GM12878 (cell line): ENCODE measurements at regions not wholly inside any gene's neighbourhood (a gene's known extent, or its start where the extent isn't known, plus 50 kb on each side); places are given as distances from the start of the nearest gene placed in this dataset.

Experiments
- ATAC-seq: fragments of 200-7000 bp; cut with Tn5 transposase; 3 replicates; pipeline ENCODE4 v1.9.1; 2020; ENCODE audit warnings: mild to moderate bottlenecking, moderate library complexity
- BruUV-seq: library from RNA; stranded (reverse); fragments of 400-500 nt; replicated peaks from 2 replicates; lab custom pipeline; 2021; lab: Mats Ljungman, UMichigan
- CTCF ChIA-PET: fragments of 300-600 bp; sonication (Branson Sonifier 250); formaldehyde crosslinking; extraction: SDS; loops from one replicate; lab custom pipeline; 2021; ENCODE audit warnings: inconsistent platforms; lab: Yijun Ruan, JAX
- POLR2A ChIA-PET: fragments of 350-600 bp; formaldehyde crosslinking; extraction: SDS; loops from one replicate; lab custom pipeline; 2021; ENCODE audit warnings: inconsistent platforms; lab: Charles Lee
- RAD21 ChIA-PET: fragments of 300-600 bp; sonication (Branson Sonifier 250); formaldehyde crosslinking; loops from one replicate; lab custom pipeline; 2023; ENCODE audit warnings: antibody characterized with exemption; ENCODE audit not compliant: unreplicated experiment; lab: Charles Lee
- SMC1A ChIA-PET: fragments of 300-600 bp; sonication (Branson Sonifier 250); formaldehyde crosslinking; loops from one replicate; lab custom pipeline; 2023; ENCODE audit not compliant: unreplicated experiment, uncharacterized antibody; lab: Charles Lee
- DNase-seq: peaks from one replicate; pipeline ENCODE4 v3.0.0-alpha.2; 2011; ENCODE audit warnings: low read depth, low spot score
- FAIRE-seq: peaks from 3 replicates; lab custom pipeline; 2011; peaks lifted over from hg19 to GRCh38; lab: Jason Lieb, UNC
- H2AFZ ChIP-seq: 2 replicates; pipeline ENCODE4 v1.6.0; 2011; ENCODE audit warnings: low read depth, low read length, control low read depth; ENCODE audit not compliant: control insufficient read depth
- H3K27ac ChIP-seq: 2 replicates; pipeline ENCODE4 v1.5.1; 2011; ENCODE audit warnings: control low read depth; ENCODE audit not compliant: control insufficient read depth, insufficient read depth
- H3K27me3 ChIP-seq, 2 experiments: replicated peaks in 1 of 2; 2 replicates each; pipeline versions ENCODE4 v1.6.0 to v1.6.1; 2011; ENCODE audit warnings: low read length in 1 of 2; ENCODE audit not compliant: control insufficient read depth in 2 of 2, insufficient read depth in 2 of 2
- H3K36me3 ChIP-seq, 2 experiments: 2 replicates each; pipeline ENCODE4 v1.5.1; 2011; ENCODE audit warnings: low read length in 1 of 2; ENCODE audit not compliant: control insufficient read depth in 2 of 2, insufficient read depth in 2 of 2
- H3K4me1 ChIP-seq: 2 replicates; pipeline ENCODE4 v1.6.1; 2011; ENCODE audit warnings: mild to moderate bottlenecking, low read length, moderate library complexity, mixed read lengths; ENCODE audit not compliant: control insufficient read depth, insufficient read depth
- H3K4me2 ChIP-seq: 2 replicates; pipeline ENCODE4 v1.6.0; 2011; ENCODE audit warnings: control low read depth; ENCODE audit not compliant: control insufficient read depth, insufficient read depth
- H3K4me3 ChIP-seq: fragments of 200-600 bp; sonication (generic); 2 replicates; pipeline ENCODE4 v1.5.1; 2016
- H3K79me2 ChIP-seq: 2 replicates; pipeline ENCODE4 v1.6.0; 2011; ENCODE audit warnings: low read length; ENCODE audit not compliant: control insufficient read depth, insufficient read depth
- H3K9ac ChIP-seq: 2 replicates; pipeline ENCODE4 v1.8.0; 2011; ENCODE audit warnings: low read length, control low read depth, mixed read lengths; ENCODE audit not compliant: control insufficient read depth, insufficient read depth
- H3K9me3 ChIP-seq: replicated peaks from 3 replicates; pipeline ENCODE4 v1.5.1; 2011; ENCODE audit warnings: mild to moderate bottlenecking, low read length; ENCODE audit not compliant: control insufficient read depth, insufficient read depth
- H4K20me1 ChIP-seq: 2 replicates; pipeline ENCODE4 v1.6.0; 2011; ENCODE audit not compliant: control insufficient read depth, insufficient read depth
- ATF7 ChIP-seq: fragments of 450-650 bp; IDR thresholded peaks from 2 replicates; pipeline ENCODE4 v1.6.1; 2016; ENCODE audit warnings: low read depth, mild to moderate bottlenecking
- CHD2 ChIP-seq: IDR thresholded peaks from 2 replicates; pipeline ENCODE4 v1.6.1; 2011; ENCODE audit warnings: low read depth, low read length, improper control_type of control experiment, borderline replicate concordance
- FOXM1 ChIP-seq: IDR thresholded peaks from 2 replicates; pipeline ENCODE4 v1.6.1; 2012; ENCODE audit warnings: low read depth, mild to moderate bottlenecking, inconsistent platforms, low read length, moderate library complexity
- NBN ChIP-seq: fragments of 450-650 bp; IDR thresholded peaks from 2 replicates; pipeline ENCODE4 v1.6.1; 2016
- NR2C1 ChIP-seq: fragments of 450-650 bp; IDR thresholded peaks from 2 replicates; pipeline ENCODE4 v1.6.1; 2017; ENCODE audit warnings: antibody characterized with exemption, mild to moderate bottlenecking, moderate library complexity
- NRF1 ChIP-seq: conservative IDR thresholded peaks from 2 replicates; pipeline ENCODE4 v1.6.1; 2011; ENCODE audit warnings: mild to moderate bottlenecking, low read depth, low read length, improper control_type of control experiment
- RAD21 ChIP-seq: IDR thresholded peaks from 2 replicates; pipeline ENCODE4 v1.6.1; 2011; ENCODE audit warnings: mild to moderate bottlenecking, low read depth, low read length, moderate library complexity; ENCODE audit not compliant: insufficient read depth
- RBBP5 ChIP-seq: fragments of 200-600 bp; sonication (generic); conservative IDR thresholded peaks from 2 replicates; pipeline ENCODE4 v1.6.1; 2016
- RFX5 ChIP-seq: IDR thresholded peaks from 2 replicates; pipeline ENCODE4 v1.6.1; 2011; ENCODE audit warnings: low read depth, low read length, improper control_type of control experiment
- RUNX3 ChIP-seq: IDR thresholded peaks from 2 replicates; pipeline ENCODE4 v1.6.1; 2012; ENCODE audit warnings: low read length, inconsistent platforms
- SMAD1 ChIP-seq: fragments of 450-650 bp; IDR thresholded peaks from 2 replicates; pipeline ENCODE4 v1.6.1; 2018; ENCODE audit warnings: mild to moderate bottlenecking, low read depth; ENCODE audit not compliant: partially characterized antibody
- SREBF2 ChIP-seq: IDR thresholded peaks from 2 replicates; pipeline ENCODE4 v1.6.1; 2012; ENCODE audit warnings: mild to moderate bottlenecking, low read length
- STAT1 ChIP-seq: fragments of 450-650 bp; conservative IDR thresholded peaks from 2 replicates; pipeline ENCODE4 v1.6.1; 2014; ENCODE audit warnings: antibody characterized with exemption, mild to moderate bottlenecking
- TARDBP ChIP-seq: IDR thresholded peaks from 2 replicates; pipeline ENCODE4 v1.6.1; 2016; ENCODE audit warnings: borderline replicate concordance
- TBL1XR1 ChIP-seq: IDR thresholded peaks from 2 replicates; pipeline ENCODE4 v1.6.1; 2012; ENCODE audit warnings: low read depth, low read length, improper control_type of control experiment
- ZBTB40 ChIP-seq: fragments of 450-650 bp; IDR thresholded peaks from 2 replicates; pipeline ENCODE4 v1.6.1; 2016; ENCODE audit warnings: mild to moderate bottlenecking, moderate library complexity, borderline replicate concordance
- ZSCAN29 ChIP-seq: fragments of 450-650 bp; IDR thresholded peaks from 2 replicates; pipeline ENCODE4 v1.6.1; 2017; ENCODE audit warnings: mild to moderate bottlenecking, moderate library complexity
- WGBS: methylation state at CpG from one replicate; pipeline ENCODE4 v1.1.6; 2016; ENCODE audit warnings: low lambda C conversion rate; ENCODE audit not compliant: insufficient replicate concordance, insufficient coverage; ENCODE audit errors: missing lambda C conversion rate; 5-methylcytosine and 5-hydroxymethylcytosine counted together
- in situ Hi-C: fragments of 300-500 bp; cut with MboI; formaldehyde crosslinking; loops from 9 replicates; pipeline ENCODE4 v1.14.3; 2018; ENCODE audit warnings: mixed read lengths
- intact Hi-C: fragments of 100-400 bp; cut with micrococcal nuclease; formaldehyde crosslinking; loops from one replicate; pipeline ENCODE4 v1.14.2; 2022; ENCODE audit not compliant: unreplicated experiment
- TF ChIP-seq, protein P1 (sequence below): IDR thresholded peaks from 2 replicates; pipeline ENCODE4 v1.6.1; 2011; ENCODE audit warnings: low read depth, low read length, improper control_type of control experiment, borderline replicate concordance

DNA sequence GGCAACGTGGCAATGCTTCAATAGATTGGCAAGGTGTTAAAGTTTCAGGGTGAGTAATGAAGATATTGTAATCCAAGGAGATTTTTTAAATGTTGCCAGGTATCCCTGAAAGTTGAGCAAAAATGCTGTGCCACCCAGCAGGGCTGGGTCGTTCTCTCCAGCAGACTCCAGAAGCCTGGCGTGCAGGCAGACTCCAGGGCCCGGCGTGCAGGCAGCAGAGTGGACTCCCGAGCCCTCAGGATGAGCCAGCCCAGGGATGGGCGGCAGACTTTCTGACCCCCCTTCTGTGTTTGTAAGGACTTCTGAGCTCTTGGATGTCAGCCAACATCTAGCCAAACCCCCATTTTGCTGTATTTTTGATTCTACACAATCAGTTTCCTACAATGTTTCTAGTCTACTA, 289.1 kb downstream of the ZNF516 start:
- in situ Hi-C loops = no loop called here
- RAD21 ChIA-PET = no interaction called here
- 27% methylated on average over 7 of the region's 7 CpGs for WGBS

DNA sequence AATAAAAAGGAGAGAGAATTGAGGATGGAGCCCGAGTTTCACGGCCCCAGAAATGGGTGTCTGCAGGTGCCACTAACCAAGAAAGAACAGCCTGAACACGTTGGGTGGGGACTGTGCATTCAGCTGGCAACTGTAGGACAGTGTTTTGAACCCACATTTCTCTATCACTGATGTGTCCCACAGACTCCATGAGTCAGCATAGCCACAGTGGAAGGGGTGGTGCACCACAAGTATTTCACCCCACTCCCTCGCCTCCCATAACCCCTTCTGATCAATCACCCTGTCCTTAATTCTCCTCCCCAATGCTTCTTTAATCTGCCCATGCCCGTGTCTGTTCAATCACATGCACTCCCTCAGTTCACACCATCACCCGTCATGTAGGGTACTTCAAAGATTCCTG, 291.5 kb downstream of the ZNF516 start:
- CTCF ChIA-PET = no interaction called here
- no peak for TF ChIP-seq CHD2
- no peak for TF ChIP-seq ZSCAN29
- TF ChIP-seq TARDBP = no peak
- no peak for TF ChIP-seq NR2C1
- no peak for TF ChIP-seq RAD21
- no peak for TF ChIP-seq SMAD1
- TF ChIP-seq NBN = no peak
- TF ChIP-seq ZBTB40 = no peak

More for the DNA sequence above, 289.1 kb downstream of the ZNF516 start:
- Histone ChIP-seq H3K36me3 (no peaks in the 10 kb centered on the region), H3K4me2 (no peak overlapping the region), H3K4me3 (no peak overlapping the region), H3K79me2 (no peaks in the 10 kb centered on the region), H4K20me1 (no peaks in the 10 kb centered on the region), H3K9me3 (no peaks in the 10 kb centered on the region), H3K27me3 (no peaks in the 10 kb centered on the region), H2AFZ (no peak overlapping the region), H3K9ac (no peak overlapping the region)
- ChIA-PET POLR2A (no interaction called here), SMC1A (no interaction called here), CTCF (no interaction called here)
- DNase-seq (no peak), ATAC-seq (no peak)
- intact Hi-C loops = no loop called here
- TF ChIP-seq ZSCAN29 = no peak
- TF ChIP-seq, protein P1, sequence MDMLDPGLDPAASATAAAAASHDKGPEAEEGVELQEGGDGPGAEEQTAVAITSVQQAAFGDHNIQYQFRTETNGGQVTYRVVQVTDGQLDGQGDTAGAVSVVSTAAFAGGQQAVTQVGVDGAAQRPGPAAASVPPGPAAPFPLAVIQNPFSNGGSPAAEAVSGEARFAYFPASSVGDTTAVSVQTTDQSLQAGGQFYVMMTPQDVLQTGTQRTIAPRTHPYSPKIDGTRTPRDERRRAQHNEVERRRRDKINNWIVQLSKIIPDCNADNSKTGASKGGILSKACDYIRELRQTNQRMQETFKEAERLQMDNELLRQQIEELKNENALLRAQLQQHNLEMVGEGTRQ = no peak
- TF ChIP-seq RUNX3 = no peak
- TF ChIP-seq FOXM1 = no peak
- TF ChIP-seq TBL1XR1 = no peak
- no peak for TF ChIP-seq SREBF2
- no peak for TF ChIP-seq NRF1
- no peak for TF ChIP-seq ATF7
- no peak for TF ChIP-seq RFX5
- no peak for TF ChIP-seq STAT1
- TF ChIP-seq RBBP5 = no peak
- TF ChIP-seq, all 136 proteins: peak for 0
- BruUV-seq = no TSS peak
- H3K27ac ChIP-seq = no peak overlapping the region
- no peak for FAIRE-seq
- no peaks in the 10 kb centered on the region for H3K4me1 ChIP-seq

More for the DNA sequence above, 291.5 kb downstream of the ZNF516 start:
- FAIRE-seq (no peak), ATAC-seq (no peak), DNase-seq (no peak)
- H2AFZ ChIP-seq = no peak overlapping the region
- in situ Hi-C loops (no loop called here), intact Hi-C loops (no loop called here)
- H3K4me1 ChIP-seq = no peaks in the 10 kb centered on the region
- WGBS = 8% methylated on average over 6 of the region's 6 CpGs
- H3K9me3 ChIP-seq = no peaks in the 10 kb centered on the region
- ChIA-PET RAD21 (no interaction called here), POLR2A (no interaction called here), SMC1A (no interaction called here)
- no peak overlapping the region for H3K27ac ChIP-seq
- H3K36me3 ChIP-seq = no peaks in the 10 kb centered on the region
- H3K27me3 ChIP-seq = no peaks in the 10 kb centered on the region
- BruUV-seq = no TSS peak
- no peak overlapping the region for H3K4me3 ChIP-seq
- no peaks in the 10 kb centered on the region for H4K20me1 ChIP-seq
- no peak overlapping the region for H3K9ac ChIP-seq
- H3K4me2 ChIP-seq = no peak overlapping the region
- no peaks in the 10 kb centered on the region for H3K79me2 ChIP-seq
